T-helper 1 cell treated with Interleukin-12 subunit alpha and Interleukin-12 subunit beta and Interleukin-4 antibody, amounts not matched to agents 30 μg/mL and 1 μg/mL, for 36 hours (primary cell): ENCODE measurements at regions not wholly inside any gene's neighbourhood (a gene's known extent, or its start where the extent isn't known, plus 50 kb on each side); places are given as distances from the start of the nearest gene placed in this dataset.
"Not testable (repeated sequence)": the region's sequence is repeated elsewhere in the genome, so short reads cannot be mapped to it uniquely, and the experiment has no call there.

Source experiments
- H3K27ac Mint-ChIP-seq: one replicate; pipeline ENCODE4 v1.8.0; 2021; ENCODE audit warnings: mild to moderate bottlenecking, mixed read lengths
- H3K27me3 Mint-ChIP-seq: one replicate; pipeline ENCODE4 v1.8.0; 2021; ENCODE audit warnings: low read depth, mixed read lengths
- H3K36me3 Mint-ChIP-seq: one replicate; pipeline ENCODE4 v1.8.0; 2021; ENCODE audit warnings: low read depth, mixed read lengths
- H3K4me1 Mint-ChIP-seq: one replicate; pipeline ENCODE4 v1.8.0; 2021; ENCODE audit warnings: low read depth, mixed read lengths
- H3K4me3 Mint-ChIP-seq: one replicate; pipeline ENCODE4 v1.8.0; 2021; ENCODE audit warnings: mild to moderate bottlenecking, moderate library complexity, mixed read lengths
- H3K9me3 Mint-ChIP-seq: one replicate; pipeline ENCODE4 v1.8.0; 2021; ENCODE audit warnings: mixed read lengths

DNA sequence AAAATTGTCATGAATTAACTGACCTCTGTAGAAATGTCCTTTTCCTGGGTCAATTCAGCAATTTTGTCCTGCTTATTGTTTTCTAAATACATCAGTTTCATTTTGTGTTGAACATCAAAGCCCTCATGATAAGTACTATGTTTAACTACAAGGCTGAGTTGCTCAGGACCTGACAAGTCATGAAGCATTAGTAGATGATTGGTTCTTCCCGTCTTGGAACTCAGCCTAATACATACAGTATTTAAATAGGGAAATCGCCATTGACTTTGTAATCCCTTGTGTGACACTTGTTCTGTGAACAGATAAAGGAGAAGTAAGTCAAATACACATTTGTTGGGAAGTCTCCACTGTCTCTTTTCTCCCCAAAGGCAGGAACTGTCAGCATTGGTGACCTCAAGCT lies 109.6 kb upstream of the POMZP3 start:
- H3K27me3 Mint-ChIP-seq, H3K27ac Mint-ChIP-seq, H3K36me3 Mint-ChIP-seq, H3K4me3 Mint-ChIP-seq, H3K4me1 Mint-ChIP-seq, H3K9me3 Mint-ChIP-seq: not testable (repeated sequence)

DNA sequence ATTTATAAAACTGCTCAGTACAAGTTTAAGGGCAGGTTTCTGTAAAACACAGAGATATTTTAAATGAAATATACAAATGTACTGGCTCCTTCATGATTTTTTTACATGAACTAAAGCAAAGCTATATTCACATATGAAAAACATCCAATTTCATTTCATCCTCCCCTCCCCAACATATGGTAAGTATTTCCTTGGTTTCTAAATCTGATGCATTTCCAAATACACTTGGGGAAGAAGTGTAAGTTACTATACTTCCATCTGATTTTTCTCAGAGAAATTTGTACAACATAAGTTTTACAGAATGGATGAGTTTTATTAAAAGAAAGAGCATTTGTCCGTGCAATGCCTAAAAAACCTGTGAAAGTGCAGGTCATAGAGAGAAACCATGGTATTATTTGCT lies 109.0 kb upstream of the POMZP3 start:
- not testable (repeated sequence) for H3K9me3 Mint-ChIP-seq, H3K4me1 Mint-ChIP-seq, H3K36me3 Mint-ChIP-seq, H3K27ac Mint-ChIP-seq, H3K27me3 Mint-ChIP-seq, H3K4me3 Mint-ChIP-seq

DNA sequence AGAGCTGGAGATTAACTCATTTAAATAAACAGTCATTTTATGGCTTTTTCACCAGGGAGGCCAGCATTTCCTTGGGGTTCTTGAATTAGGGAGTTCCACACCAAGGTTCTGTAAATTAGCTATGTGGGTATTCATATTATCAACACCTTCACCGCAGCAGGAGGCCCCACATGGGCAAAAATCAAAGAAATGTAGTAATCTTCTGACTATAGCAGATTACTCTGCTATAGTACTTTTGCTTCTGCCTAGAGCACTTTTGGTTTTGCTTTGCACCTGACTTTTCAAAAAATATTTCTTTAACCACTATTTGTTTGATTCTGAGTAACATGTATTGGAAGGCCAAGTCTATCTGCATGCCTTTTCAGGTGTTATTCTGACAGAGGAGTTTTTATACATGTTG lies 108.6 kb upstream of the POMZP3 start:
- not testable (repeated sequence) for H3K27me3 Mint-ChIP-seq, H3K9me3 Mint-ChIP-seq, H3K4me3 Mint-ChIP-seq, H3K4me1 Mint-ChIP-seq, H3K36me3 Mint-ChIP-seq, H3K27ac Mint-ChIP-seq

DNA sequence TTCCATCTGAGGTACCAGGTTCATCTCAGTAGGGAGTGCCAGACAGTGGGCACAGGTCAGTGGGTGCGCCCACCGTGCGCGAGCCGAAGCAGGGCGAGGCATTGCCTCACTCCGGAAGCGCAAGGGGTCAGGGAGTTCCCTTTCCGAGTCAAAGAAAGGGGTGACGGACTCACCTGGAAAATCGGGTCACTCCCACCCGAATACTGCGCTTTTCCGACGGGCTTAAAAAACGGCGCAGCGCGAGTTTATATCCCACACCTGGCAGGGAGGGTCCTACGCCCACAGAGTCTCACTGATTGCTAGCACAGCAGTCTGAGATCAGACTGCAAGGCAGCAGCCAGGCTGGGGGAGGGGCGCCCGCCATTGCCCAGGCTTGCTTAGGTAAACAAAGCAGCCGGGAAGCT lies 101.5 kb upstream of the POMZP3 start:
- H3K27me3 Mint-ChIP-seq, H3K9me3 Mint-ChIP-seq, H3K4me1 Mint-ChIP-seq, H3K27ac Mint-ChIP-seq, H3K36me3 Mint-ChIP-seq, H3K4me3 Mint-ChIP-seq: not testable (repeated sequence)

DNA sequence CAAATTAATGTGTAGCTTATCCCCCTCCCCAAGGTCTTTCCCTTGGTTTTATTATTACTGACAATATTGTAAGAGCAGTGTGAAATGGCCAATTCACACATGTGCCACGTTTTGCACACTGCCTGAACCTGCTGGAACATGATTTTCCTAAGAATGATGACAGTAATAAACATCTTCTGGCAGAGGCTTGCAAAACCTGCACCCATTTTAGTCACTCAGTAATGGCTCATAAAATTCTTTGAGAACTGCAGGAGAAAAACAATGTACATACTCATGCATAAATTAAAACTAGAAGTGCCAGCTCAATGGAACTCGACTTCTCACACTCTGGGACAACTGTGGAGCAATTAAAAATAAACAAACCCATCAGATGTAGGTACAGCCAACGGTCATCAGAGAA lies 96.8 kb upstream of the POMZP3 start:
- H3K36me3 Mint-ChIP-seq, H3K27ac Mint-ChIP-seq: not testable (repeated sequence)

DNA sequence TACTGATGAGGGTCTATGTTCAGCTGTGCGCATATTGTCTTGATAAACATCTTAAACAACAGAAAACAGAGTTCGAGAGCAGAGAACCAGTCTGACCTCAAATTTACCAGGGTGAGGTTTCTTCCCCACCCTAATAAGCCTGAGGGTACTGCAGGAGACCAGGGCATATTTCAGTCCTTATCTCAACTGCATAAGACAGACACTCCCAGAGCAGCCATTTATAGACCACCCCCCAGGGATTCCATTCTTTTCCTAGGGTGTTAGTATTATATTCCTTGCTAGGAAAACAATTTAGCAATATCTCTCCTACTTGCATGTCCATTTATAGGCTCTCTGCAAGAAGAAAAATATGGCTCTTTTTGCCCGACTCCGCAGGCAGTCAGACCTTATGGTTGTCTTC lies 89.5 kb upstream of the POMZP3 start:
- not testable (repeated sequence) for H3K4me1 Mint-ChIP-seq, H3K27ac Mint-ChIP-seq, H3K36me3 Mint-ChIP-seq, H3K27me3 Mint-ChIP-seq, H3K4me3 Mint-ChIP-seq
- peaks cover 10% of the 10 kb centered on the region for H3K9me3 Mint-ChIP-seq

More for the DNA sequence above, 96.8 kb upstream of the POMZP3 start:
- H3K4me3 Mint-ChIP-seq, H3K27me3 Mint-ChIP-seq, H3K9me3 Mint-ChIP-seq, H3K4me1 Mint-ChIP-seq: not testable (repeated sequence)

DNA sequence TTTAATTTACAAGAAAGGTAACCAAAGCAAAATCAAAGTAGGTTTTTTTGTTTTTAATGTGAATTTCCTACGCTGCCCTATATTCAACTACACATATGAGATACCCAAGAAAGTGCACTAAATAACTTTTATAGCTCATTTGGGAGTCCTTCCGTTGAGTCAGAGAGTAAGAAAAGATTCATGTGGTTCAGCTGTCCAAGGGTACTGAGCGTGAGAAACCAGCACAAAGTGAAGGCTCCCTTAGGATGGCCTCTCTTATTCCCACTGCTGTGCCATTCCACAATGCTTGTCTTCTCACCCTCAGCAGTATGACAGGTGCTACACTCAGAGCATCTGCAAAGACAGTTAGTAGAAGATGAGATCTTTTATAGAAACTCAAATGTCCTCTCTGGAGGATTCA lies 85.8 kb upstream of the POMZP3 start:
- H3K27me3 Mint-ChIP-seq, H3K27ac Mint-ChIP-seq, H3K36me3 Mint-ChIP-seq, H3K4me3 Mint-ChIP-seq, H3K4me1 Mint-ChIP-seq: not testable (repeated sequence)
- peaks cover 10% of the 10 kb centered on the region for H3K9me3 Mint-ChIP-seq

DNA sequence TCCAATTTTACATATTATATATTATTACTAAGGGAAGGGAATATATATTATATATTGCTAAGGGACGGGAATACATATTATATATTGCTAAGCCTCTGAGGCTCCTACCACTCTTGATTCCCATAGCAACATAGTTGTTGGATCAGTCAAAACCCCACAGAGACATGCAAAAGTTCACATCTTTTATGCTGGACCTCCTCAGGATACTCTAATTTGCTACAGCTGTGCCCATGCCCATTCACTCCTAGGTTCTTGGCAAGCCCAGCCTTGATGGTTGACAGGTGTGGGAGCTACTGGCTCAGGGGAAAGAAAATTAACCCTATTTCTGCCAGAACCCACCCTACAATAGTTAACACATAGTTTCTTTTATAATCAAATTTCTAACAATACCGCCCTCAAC lies 84.6 kb upstream of the POMZP3 start:
- H3K36me3 Mint-ChIP-seq, H3K4me3 Mint-ChIP-seq, H3K27me3 Mint-ChIP-seq, H3K27ac Mint-ChIP-seq, H3K9me3 Mint-ChIP-seq, H3K4me1 Mint-ChIP-seq: not testable (repeated sequence)

DNA sequence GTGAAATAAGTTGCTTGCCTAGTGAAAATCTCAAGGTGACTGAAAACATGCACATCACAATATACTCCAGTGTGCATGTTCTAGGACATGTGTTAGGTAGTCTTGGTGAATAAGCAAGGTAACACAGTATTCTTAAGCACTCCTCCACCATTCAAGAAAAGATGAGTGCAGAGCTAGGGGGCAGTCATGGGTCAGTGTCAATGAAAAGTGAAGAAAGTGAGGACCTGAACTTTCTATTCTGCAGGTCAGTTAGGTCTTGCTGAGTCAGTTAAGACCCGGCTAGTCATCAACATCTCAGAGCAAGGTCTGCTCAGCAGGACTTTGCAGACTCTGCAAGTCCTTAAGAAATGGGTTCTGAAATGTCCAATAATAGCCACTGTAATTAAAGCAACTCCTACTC lies 82.6 kb upstream of the POMZP3 start:
- not testable (repeated sequence) for H3K27me3 Mint-ChIP-seq, H3K9me3 Mint-ChIP-seq, H3K4me1 Mint-ChIP-seq, H3K36me3 Mint-ChIP-seq, H3K4me3 Mint-ChIP-seq, H3K27ac Mint-ChIP-seq

DNA sequence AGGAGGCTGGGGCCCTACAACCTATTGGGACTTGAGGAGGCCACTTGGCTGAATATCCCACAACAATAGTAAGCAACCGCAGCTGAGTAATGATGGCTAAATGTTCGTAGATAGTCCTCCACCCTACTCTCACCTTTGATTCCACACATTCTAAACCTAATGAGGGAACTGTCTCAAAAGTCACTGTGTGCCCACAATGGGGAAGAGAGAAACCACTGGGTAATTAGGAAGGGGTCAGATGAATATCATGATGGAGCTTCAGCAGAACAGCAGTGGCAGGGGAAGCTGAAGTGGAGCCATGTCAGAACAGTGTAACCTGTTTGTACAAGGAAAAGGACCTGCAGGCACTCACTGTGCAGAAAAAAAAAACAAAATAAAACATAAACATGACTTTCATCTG lies 81.4 kb upstream of the POMZP3 start:
- H3K9me3 Mint-ChIP-seq, H3K27me3 Mint-ChIP-seq, H3K4me3 Mint-ChIP-seq, H3K27ac Mint-ChIP-seq, H3K36me3 Mint-ChIP-seq, H3K4me1 Mint-ChIP-seq: not testable (repeated sequence)

DNA sequence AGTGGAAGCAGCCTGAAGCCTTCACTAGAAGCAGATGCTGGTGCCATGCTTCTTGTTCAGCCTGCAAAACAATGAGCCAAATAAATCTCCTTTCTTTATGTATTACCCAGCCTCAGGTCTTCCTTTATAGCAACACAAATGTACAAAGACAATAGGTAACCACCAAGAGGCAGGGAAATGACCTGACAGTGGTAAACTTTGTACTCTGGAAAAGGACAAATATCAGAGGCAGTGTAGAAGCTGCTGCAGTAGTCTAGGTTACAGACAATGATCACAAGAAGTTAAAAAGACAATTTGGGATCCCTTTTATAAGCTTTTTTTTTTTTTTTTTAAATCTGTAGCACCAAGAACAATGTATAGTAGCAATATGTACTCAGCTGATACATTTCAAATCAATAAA lies 76.7 kb upstream of the POMZP3 start:
- H3K4me3 Mint-ChIP-seq, result not testable (repeated sequence)

DNA sequence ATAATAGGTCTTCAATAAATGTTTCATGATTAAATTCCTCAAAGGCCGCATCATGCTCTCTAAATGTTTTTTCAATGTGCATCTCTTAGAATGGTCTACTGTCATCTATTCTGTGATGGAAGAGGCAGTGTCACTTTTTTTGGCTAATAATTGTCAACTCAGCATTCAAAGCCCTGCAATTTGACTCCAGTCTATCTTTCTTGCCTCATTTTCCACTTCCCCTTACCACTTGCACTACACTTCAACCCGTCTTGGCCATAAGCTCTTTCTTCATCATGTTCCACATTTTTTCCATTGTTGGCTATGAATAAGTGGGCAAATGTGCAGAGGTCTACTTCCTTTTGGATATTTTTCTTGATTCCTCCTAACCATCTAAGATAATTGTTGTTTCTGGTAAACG lies 59.2 kb upstream of the POMZP3 start:
- H3K27ac Mint-ChIP-seq, result not testable (repeated sequence)

More for the DNA sequence above, 76.7 kb upstream of the POMZP3 start:
- not testable (repeated sequence) for H3K36me3 Mint-ChIP-seq, H3K4me1 Mint-ChIP-seq, H3K9me3 Mint-ChIP-seq, H3K27ac Mint-ChIP-seq, H3K27me3 Mint-ChIP-seq

DNA sequence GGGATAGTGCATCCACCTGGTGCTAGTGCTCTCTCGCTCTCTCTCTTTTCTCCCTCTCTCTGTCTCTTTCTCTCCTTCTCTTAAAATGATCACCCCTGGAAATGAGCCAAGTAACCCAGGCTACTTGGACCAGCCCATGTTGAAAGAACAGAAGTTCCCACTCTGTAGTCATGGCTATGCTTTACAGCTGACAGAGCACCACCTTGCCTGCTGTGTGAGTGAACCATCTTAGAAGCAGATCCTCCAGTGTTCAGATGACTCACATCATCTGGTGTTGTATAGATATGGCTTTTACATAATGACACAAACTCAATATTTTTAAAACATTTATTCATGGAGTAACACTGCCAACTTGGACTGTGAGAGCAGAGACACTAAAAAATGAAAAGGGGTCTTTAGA lies 57.7 kb upstream of the POMZP3 start:
- not testable (repeated sequence) for H3K27ac Mint-ChIP-seq, H3K9me3 Mint-ChIP-seq, H3K36me3 Mint-ChIP-seq, H3K4me1 Mint-ChIP-seq, H3K4me3 Mint-ChIP-seq
- H3K27me3 Mint-ChIP-seq, result peaks cover 20% of the 10 kb centered on the region

More for the DNA sequence above, 59.2 kb upstream of the POMZP3 start:
- H3K27me3 Mint-ChIP-seq, result peaks cover 20% of the 10 kb centered on the region
- not testable (repeated sequence) for H3K4me1 Mint-ChIP-seq, H3K9me3 Mint-ChIP-seq, H3K4me3 Mint-ChIP-seq, H3K36me3 Mint-ChIP-seq

DNA sequence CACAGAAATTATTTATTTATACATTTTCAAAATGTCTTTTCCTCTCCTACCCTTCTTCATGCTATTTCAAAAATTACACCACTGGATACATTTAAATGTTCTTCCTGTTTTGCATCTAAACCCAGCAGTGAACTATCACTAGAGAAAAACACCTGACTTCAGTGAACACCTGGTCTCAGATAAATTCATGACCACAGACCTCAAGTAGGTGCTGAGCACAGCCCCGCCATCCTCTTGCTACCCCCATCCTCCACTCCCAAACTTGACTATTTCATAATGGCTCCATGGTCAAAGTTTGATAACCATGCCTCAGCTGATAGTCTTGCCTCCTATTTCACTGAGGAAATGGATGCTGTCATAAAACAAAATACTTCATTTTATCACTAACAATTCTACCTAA lies 56.6 kb upstream of the POMZP3 start:
- H3K4me1 Mint-ChIP-seq, H3K9me3 Mint-ChIP-seq, H3K27ac Mint-ChIP-seq, H3K36me3 Mint-ChIP-seq, H3K4me3 Mint-ChIP-seq: not testable (repeated sequence)
- peaks cover 17% of the 10 kb centered on the region for H3K27me3 Mint-ChIP-seq

DNA sequence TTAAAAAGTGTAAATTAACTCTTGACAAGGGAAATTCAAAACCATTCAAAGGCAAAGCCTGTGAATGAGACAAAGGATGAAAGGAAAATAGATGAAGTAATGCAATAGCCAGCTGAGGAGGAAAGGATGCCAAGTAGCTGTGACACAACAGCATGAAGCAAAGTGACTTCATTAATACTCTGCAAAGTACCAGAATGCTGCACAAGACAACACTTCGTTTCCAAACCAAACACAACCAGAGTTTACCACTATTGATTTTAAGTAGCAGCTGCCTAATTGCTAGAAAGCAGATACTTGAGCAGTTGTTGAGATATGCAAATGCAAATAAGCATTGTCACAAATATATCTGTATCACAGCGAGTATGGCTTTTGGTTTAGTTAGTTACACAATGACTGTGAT lies 54.7 kb upstream of the POMZP3 start:
- not testable (repeated sequence) for H3K36me3 Mint-ChIP-seq, H3K4me1 Mint-ChIP-seq, H3K4me3 Mint-ChIP-seq, H3K9me3 Mint-ChIP-seq, H3K27ac Mint-ChIP-seq
- peaks cover 12% of the 10 kb centered on the region for H3K27me3 Mint-ChIP-seq

DNA sequence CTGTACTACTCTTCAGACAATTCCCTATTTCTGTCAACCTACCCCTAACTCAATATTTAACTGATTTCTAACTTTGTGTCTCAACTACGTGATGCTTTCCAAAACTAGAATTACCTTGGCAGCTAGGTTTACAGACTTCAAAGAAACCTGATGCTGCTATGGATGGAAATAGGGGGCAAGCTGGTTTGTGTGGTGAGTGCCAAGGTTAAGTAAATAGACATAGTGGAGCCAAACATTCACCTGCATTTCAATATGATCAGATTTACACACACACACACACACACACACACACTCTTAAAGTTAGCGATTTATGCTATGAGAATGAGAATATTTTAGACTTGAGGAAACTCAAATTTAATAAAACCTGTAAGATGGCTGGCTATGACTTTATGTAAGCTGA lies 52.1 kb upstream of the POMZP3 start:
- not testable (repeated sequence) for H3K27me3 Mint-ChIP-seq, H3K9me3 Mint-ChIP-seq, H3K36me3 Mint-ChIP-seq, H3K27ac Mint-ChIP-seq, H3K4me3 Mint-ChIP-seq, H3K4me1 Mint-ChIP-seq

DNA sequence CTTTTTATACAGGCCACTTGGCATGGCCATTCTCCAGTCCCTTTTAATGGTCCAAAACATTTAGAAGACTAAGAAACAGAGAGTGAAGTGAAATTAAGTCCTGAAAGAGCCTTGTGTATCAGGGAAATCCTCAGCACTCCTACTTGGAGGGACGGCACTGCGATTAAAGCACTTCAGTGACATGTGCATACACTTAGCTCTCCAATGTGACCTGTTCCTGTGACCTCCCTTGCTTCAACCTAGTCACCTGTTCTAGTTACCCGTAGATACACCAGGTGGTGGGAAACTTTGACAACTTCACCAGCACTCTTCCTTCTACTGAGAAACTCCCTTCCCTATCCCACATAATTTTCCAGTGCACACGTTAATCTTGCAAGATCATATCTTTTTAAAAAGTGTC lies 51.4 kb upstream of the POMZP3 start:
- H3K27ac Mint-ChIP-seq, H3K4me3 Mint-ChIP-seq, H3K36me3 Mint-ChIP-seq, H3K4me1 Mint-ChIP-seq, H3K9me3 Mint-ChIP-seq, H3K27me3 Mint-ChIP-seq: not testable (repeated sequence)
